GM12878 (cell line): ENCODE measurements at regions not wholly inside any gene's neighbourhood (a gene's known extent, or its start where the extent isn't known, plus 50 kb on each side); places are given as distances from the start of the nearest gene placed in this dataset.

Source experiments
- ATAC-seq: fragments of 200-7000 bp; cut with Tn5 transposase; 3 replicates; pipeline ENCODE4 v1.9.1; 2020; ENCODE audit warnings: mild to moderate bottlenecking, moderate library complexity
- BruUV-seq: library from RNA; stranded (reverse); fragments of 400-500 nt; replicated peaks from 2 replicates; lab custom pipeline; 2021; lab: Mats Ljungman, UMichigan
- CTCF ChIA-PET: fragments of 300-600 bp; sonication (Branson Sonifier 250); formaldehyde crosslinking; extraction: SDS; loops from one replicate; lab custom pipeline; 2021; ENCODE audit warnings: inconsistent platforms; lab: Yijun Ruan, JAX
- POLR2A ChIA-PET: fragments of 350-600 bp; formaldehyde crosslinking; extraction: SDS; loops from one replicate; lab custom pipeline; 2021; ENCODE audit warnings: inconsistent platforms; lab: Charles Lee
- RAD21 ChIA-PET: fragments of 300-600 bp; sonication (Branson Sonifier 250); formaldehyde crosslinking; loops from one replicate; lab custom pipeline; 2023; ENCODE audit warnings: antibody characterized with exemption; ENCODE audit not compliant: unreplicated experiment; lab: Charles Lee
- SMC1A ChIA-PET: fragments of 300-600 bp; sonication (Branson Sonifier 250); formaldehyde crosslinking; loops from one replicate; lab custom pipeline; 2023; ENCODE audit not compliant: unreplicated experiment, uncharacterized antibody; lab: Charles Lee
- DNase-seq: peaks from one replicate; pipeline ENCODE4 v3.0.0-alpha.2; 2011; ENCODE audit warnings: low read depth, low spot score
- FAIRE-seq: peaks from 3 replicates; lab custom pipeline; 2011; peaks lifted over from hg19 to GRCh38; lab: Jason Lieb, UNC
- H2AFZ ChIP-seq: 2 replicates; pipeline ENCODE4 v1.6.0; 2011; ENCODE audit warnings: low read depth, low read length, control low read depth; ENCODE audit not compliant: control insufficient read depth
- H3K27ac ChIP-seq: 2 replicates; pipeline ENCODE4 v1.5.1; 2011; ENCODE audit warnings: control low read depth; ENCODE audit not compliant: control insufficient read depth, insufficient read depth
- H3K27me3 ChIP-seq, 2 experiments: replicated peaks in 1 of 2; 2 replicates each; pipeline versions ENCODE4 v1.6.0 to v1.6.1; 2011; ENCODE audit warnings: low read length in 1 of 2; ENCODE audit not compliant: control insufficient read depth in 2 of 2, insufficient read depth in 2 of 2
- H3K36me3 ChIP-seq, 2 experiments: 2 replicates each; pipeline ENCODE4 v1.5.1; 2011; ENCODE audit warnings: low read length in 1 of 2; ENCODE audit not compliant: control insufficient read depth in 2 of 2, insufficient read depth in 2 of 2
- H3K4me1 ChIP-seq: 2 replicates; pipeline ENCODE4 v1.6.1; 2011; ENCODE audit warnings: mild to moderate bottlenecking, low read length, moderate library complexity, mixed read lengths; ENCODE audit not compliant: control insufficient read depth, insufficient read depth
- H3K4me2 ChIP-seq: 2 replicates; pipeline ENCODE4 v1.6.0; 2011; ENCODE audit warnings: control low read depth; ENCODE audit not compliant: control insufficient read depth, insufficient read depth
- H3K4me3 ChIP-seq: fragments of 200-600 bp; sonication (generic); 2 replicates; pipeline ENCODE4 v1.5.1; 2016
- H3K79me2 ChIP-seq: 2 replicates; pipeline ENCODE4 v1.6.0; 2011; ENCODE audit warnings: low read length; ENCODE audit not compliant: control insufficient read depth, insufficient read depth
- H3K9ac ChIP-seq: 2 replicates; pipeline ENCODE4 v1.8.0; 2011; ENCODE audit warnings: low read length, control low read depth, mixed read lengths; ENCODE audit not compliant: control insufficient read depth, insufficient read depth
- H3K9me3 ChIP-seq: replicated peaks from 3 replicates; pipeline ENCODE4 v1.5.1; 2011; ENCODE audit warnings: mild to moderate bottlenecking, low read length; ENCODE audit not compliant: control insufficient read depth, insufficient read depth
- H4K20me1 ChIP-seq: 2 replicates; pipeline ENCODE4 v1.6.0; 2011; ENCODE audit not compliant: control insufficient read depth, insufficient read depth
- CHD2 ChIP-seq: IDR thresholded peaks from 2 replicates; pipeline ENCODE4 v1.6.1; 2011; ENCODE audit warnings: low read depth, low read length, improper control_type of control experiment, borderline replicate concordance
- ELK1 ChIP-seq: IDR thresholded peaks from 2 replicates; pipeline ENCODE4 v1.6.1; 2012; ENCODE audit warnings: low read depth, low read length, improper control_type of control experiment
- ETV6 ChIP-seq, 2 experiments: fragments of 450-650 bp in 1 of 2; IDR thresholded peaks in 1 of 2; conservative IDR thresholded peaks in 1 of 2; 2 replicates each; pipeline ENCODE4 v1.6.1; 2014; ENCODE audit warnings: antibody characterized with exemption in 1 of 2, borderline replicate concordance in 1 of 2, low read depth in 1 of 2, mild to moderate bottlenecking in 1 of 2, moderate library complexity in 1 of 2
- IRF4 ChIP-seq: IDR thresholded peaks from 2 replicates; pipeline ENCODE4 v1.6.1; 2011; ENCODE audit warnings: low read depth, low read length
- MTA2 ChIP-seq: fragments of 450-650 bp; IDR thresholded peaks from 2 replicates; pipeline ENCODE4 v1.6.1; 2016; ENCODE audit warnings: low read depth, mild to moderate bottlenecking, moderate library complexity
- MTA3 ChIP-seq: IDR thresholded peaks from 2 replicates; pipeline ENCODE4 v1.6.1; 2012; ENCODE audit warnings: low read length, inconsistent platforms, borderline replicate concordance
- NFIC ChIP-seq: IDR thresholded peaks from 2 replicates; pipeline ENCODE4 v1.6.1; 2012; ENCODE audit warnings: low read depth, mild to moderate bottlenecking, inconsistent platforms, low read length, moderate library complexity
- NRF1 ChIP-seq: conservative IDR thresholded peaks from 2 replicates; pipeline ENCODE4 v1.6.1; 2011; ENCODE audit warnings: mild to moderate bottlenecking, low read depth, low read length, improper control_type of control experiment
- PML ChIP-seq: IDR thresholded peaks from 2 replicates; pipeline ENCODE4 v1.6.1; 2012; ENCODE audit warnings: low read length, inconsistent platforms
- RAD51 ChIP-seq: fragments of 450-650 bp; IDR thresholded peaks from 2 replicates; pipeline ENCODE4 v1.6.1; 2016; ENCODE audit warnings: moderate library complexity, mild to moderate bottlenecking, inconsistent platforms
- SUPT20H ChIP-seq: IDR thresholded peaks from 2 replicates; pipeline ENCODE4 v1.6.1; 2011; ENCODE audit warnings: low read depth, mild to moderate bottlenecking, low read length, moderate library complexity, borderline replicate concordance; ENCODE audit not compliant: control insufficient read depth
- TARDBP ChIP-seq: IDR thresholded peaks from 2 replicates; pipeline ENCODE4 v1.6.1; 2016; ENCODE audit warnings: borderline replicate concordance
- ZBTB4 ChIP-seq: fragments of 450-650 bp; formaldehyde crosslinking; IDR thresholded peaks from 2 replicates; pipeline ENCODE4 v1.4.0; 2022; ENCODE audit warnings: mild to moderate bottlenecking, moderate library complexity
- ZNF217 ChIP-seq: fragments of 450-650 bp; IDR thresholded peaks from 2 replicates; pipeline ENCODE4 v1.6.1; 2017; ENCODE audit warnings: antibody characterized with exemption, mild to moderate bottlenecking
- ZNF384 ChIP-seq: IDR thresholded peaks from 2 replicates; pipeline ENCODE4 v1.6.1; 2012; ENCODE audit warnings: low read depth, mild to moderate bottlenecking, low read length, improper control_type of control experiment, borderline replicate concordance
- WGBS: methylation state at CpG from one replicate; pipeline ENCODE4 v1.1.6; 2016; ENCODE audit warnings: low lambda C conversion rate; ENCODE audit not compliant: insufficient replicate concordance, insufficient coverage; ENCODE audit errors: missing lambda C conversion rate; 5-methylcytosine and 5-hydroxymethylcytosine counted together
- in situ Hi-C: fragments of 300-500 bp; cut with MboI; formaldehyde crosslinking; loops from 9 replicates; pipeline ENCODE4 v1.14.3; 2018; ENCODE audit warnings: mixed read lengths
- intact Hi-C: fragments of 100-400 bp; cut with micrococcal nuclease; formaldehyde crosslinking; loops from one replicate; pipeline ENCODE4 v1.14.2; 2022; ENCODE audit not compliant: unreplicated experiment

- TF ChIP-seq ZNF217: no peak
- TF ChIP-seq ETV6 (conservative IDR thresholded peaks at IDR 0.05 in 1 of 2, IDR thresholded peaks at IDR 0.05 in 1 of 2; ENCODE audit: borderline replicate concordance in 1 of 2, low read depth in 1 of 2): no peak
- TF ChIP-seq NFIC: no peak
- TF ChIP-seq RAD51: no peak
- no peak for TF ChIP-seq NRF1
- TF ChIP-seq ZBTB4 (CRISPR knock-in tag): no peak
These were observed 98.2 kb upstream of the MRI1 start (continued) for GRCh38 chr19:13666165-13666564.

GRCh38 chr19:13665125-13665905 is 99.0 kb upstream of the MRI1 start:
- no peaks in the 10 kb centered on the region for H3K79me2 ChIP-seq
- no peak overlapping the region for H2AFZ ChIP-seq
- intact Hi-C loops: no loop called here
- TF ChIP-seq TARDBP (no peak), CHD2 (no peak), MTA3 (no peak), PML (no peak), SUPT20H (no peak), MTA2 (peak; percentile 39; the same call in 1 of the 2 replicates), ZNF384 (0 out of 2 replicates have a peak, but pooled peaks have one; percentile 12), IRF4 (0 out of 2 replicates have a peak, but pooled peaks have one; percentile 21), ELK1 (no peak)

More at GRCh38 chr19:13665125-13665905, 99.0 kb upstream of the MRI1 start:
- ChIA-PET RAD21 (no interaction called here), SMC1A (interaction anchor here (0.6 to 0.9 kb wide), 2 partner anchors 28 to 67 kb away, joined by 3 to 4 read pairs; no protein-coding TSS in a partner anchor), POLR2A (no interaction called here), CTCF (interaction anchor here (1.3 kb wide), 1 partner anchor 18 kb away, joined by 4 read pairs; no protein-coding TSS in a partner anchor)
- Histone ChIP-seq H4K20me1 (no peaks in the 10 kb centered on the region), H3K27ac (no peak overlapping the region), H3K4me3 (no peak overlapping the region), H3K9ac (no peak overlapping the region), H3K36me3 (no peaks in the 10 kb centered on the region), H3K9me3 (no peaks in the 10 kb centered on the region), H3K4me2 (no peak overlapping the region; the same call in 1 of the 2 replicates), H3K4me1 (no peaks in the 10 kb centered on the region), H3K27me3 (no peaks in the 10 kb centered on the region)
- DNase-seq: peak; percentile 5
- no peak for FAIRE-seq
- in situ Hi-C loops: no loop called here
- no TSS peak for BruUV-seq
- WGBS: 32% methylated on average over 9 of the region's 12 CpGs
- peak; percentile 60 for ATAC-seq
